Middle frontal gyrus (tissue), 1 donor: ENCODE measurements at regions not wholly inside any gene's neighbourhood (a gene's known extent, or its start where the extent isn't known, plus 50 kb on each side); places are given as distances from the start of the nearest gene placed in this dataset.
"Not testable (repeated sequence)": the region's sequence is repeated elsewhere in the genome, so short reads cannot be mapped to it uniquely, and the experiment has no call there.

Experiments used
- DNase-seq: peaks from one replicate; pipeline ENCODE4 v3.0.0-alpha.2; 2015; ENCODE audit warnings: low spot score; ENCODE audit errors: extremely low spot score

DNA sequence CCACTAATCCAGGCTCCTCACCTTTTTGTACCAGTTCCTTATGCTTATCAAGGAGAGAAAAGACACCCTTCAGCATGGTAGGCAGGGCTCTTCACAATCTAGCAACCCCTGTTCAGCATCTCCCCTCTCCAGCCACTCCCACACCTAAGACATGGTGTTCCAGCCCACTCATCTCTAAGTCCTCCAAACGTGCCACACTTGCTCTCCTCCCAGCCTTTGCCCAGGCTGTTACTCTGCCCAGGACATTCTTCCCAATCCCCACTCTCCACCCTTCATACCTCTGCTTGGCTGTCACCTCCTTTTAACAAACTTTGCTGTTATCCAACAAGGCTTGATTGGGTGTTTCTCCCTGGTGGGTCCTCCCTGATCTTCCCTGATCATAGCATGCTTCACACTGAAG lies 270.6 kb upstream of the CHAC2 start:
- no peak for DNase-seq

- DNase-seq: peak; percentile 46
Observed at GRCh38 chr2:53493210-53493609, 274.4 kb upstream of the CHAC2 start.

DNA sequence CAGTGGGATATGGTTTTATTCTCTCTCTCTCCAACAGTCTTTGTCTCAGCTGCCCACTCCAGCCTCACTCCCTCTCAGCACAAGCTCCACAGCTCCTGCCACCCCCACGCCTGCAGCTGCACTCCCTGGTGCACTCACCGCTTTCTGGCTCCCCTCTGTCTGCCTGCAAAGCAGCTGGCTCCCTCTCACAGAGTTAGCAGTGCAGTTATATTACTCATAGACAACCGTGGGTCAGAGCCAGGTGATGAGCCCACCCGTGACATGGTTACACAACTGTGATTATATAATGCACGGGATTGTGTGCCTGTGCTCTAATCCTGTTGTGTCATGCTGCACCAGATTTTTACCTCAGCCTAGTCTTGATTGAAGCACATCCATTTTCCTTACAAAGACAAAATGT lies 276.9 kb upstream of the CHAC2 start:
- DNase-seq: peak; percentile 58

GRCh38 chr2:53486185-53486899 lies 281.3 kb upstream of the CHAC2 start:
- not testable (repeated sequence) for DNase-seq

DNA sequence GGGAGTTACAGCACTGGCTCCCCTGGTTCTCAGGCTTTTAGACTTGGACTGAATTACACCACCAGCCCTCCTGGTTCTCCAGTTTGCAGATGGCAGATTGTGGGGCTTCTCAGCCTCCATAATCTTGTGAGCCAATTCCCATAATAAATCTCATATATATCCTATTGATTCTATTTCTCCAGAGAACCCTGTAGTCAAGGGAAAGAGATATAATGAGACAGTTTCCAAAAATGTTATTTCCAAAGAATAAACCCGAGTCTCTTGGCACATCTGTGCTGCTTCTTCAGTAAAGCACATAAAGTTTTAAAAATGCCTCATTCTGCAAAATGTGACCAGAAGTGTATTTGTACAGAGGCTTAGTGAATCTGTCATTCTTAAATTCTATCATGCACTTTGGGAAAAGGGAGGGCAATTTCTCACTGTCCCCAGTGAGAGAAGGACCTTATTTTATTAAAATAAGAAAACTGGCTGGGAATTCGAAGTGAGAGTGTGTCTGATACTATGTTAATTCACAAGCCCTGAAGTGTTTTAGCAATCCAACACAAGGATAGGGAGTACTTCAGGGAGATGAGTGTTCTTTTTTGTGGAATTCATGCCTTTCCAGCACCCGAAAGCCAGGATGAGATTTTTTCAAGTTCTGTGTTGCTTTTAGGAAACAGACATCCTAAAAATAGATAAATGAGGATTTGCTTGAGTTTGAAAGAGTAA lies 282.4 kb upstream of the CHAC2 start:
- no peak for DNase-seq

- no peak for DNase-seq
Observed at GRCh38 chr2:53484531-53484930, 283.1 kb upstream of the CHAC2 start.

- DNase-seq: no peak
Observed at GRCh38 chr2:53477517-53477916, 290.1 kb upstream of the CHAC2 start.

GRCh38 chr2:53476834-53477233 lies 290.8 kb upstream of the CHAC2 start:
- DNase-seq: no peak

GRCh38 chr2:53475766-53476165 lies 291.8 kb upstream of the CHAC2 start:
- no peak for DNase-seq

DNA sequence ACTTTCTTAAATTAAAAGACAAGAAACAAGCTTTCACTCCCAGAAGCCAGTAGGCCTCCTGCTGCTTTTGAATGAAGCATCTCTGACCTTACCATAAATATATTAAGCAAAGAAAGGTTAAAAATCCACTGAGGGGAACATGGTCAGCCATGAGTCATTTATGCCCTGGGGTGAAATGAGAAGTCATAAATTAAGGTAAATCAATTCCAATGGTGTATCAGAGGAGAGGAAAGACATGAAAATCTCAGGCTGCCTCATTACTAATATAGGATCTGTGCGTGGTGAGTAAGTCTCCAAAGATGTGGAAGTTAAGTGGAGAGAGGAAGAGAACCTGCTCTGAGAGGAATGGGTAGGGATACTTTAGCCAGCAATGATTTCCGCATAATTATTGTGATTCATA lies 292.3 kb upstream of the CHAC2 start:
- DNase-seq: no peak

DNA sequence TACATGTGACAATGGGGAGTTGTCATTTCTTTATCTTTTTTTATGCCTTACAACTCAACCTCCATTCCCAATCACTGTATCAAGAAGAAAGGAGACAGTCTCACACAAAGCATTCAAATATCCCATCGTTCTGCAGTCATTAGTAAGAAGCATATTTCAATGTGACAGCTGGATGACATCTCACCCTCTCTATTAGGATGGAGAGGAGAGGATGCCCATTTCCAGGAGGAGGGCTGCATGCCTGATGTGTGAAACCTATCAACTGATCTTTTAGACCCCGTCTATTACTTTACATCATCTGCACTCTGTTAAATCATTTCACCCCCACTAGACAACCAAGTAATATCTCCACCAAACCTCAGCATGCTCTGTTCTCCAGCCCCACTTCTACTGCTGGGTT lies 292.7 kb upstream of the CHAC2 start:
- no peak for DNase-seq

- DNase-seq: no peak
Observed at GRCh38 chr2:53473775-53474311, 293.8 kb upstream of the CHAC2 start.

DNA sequence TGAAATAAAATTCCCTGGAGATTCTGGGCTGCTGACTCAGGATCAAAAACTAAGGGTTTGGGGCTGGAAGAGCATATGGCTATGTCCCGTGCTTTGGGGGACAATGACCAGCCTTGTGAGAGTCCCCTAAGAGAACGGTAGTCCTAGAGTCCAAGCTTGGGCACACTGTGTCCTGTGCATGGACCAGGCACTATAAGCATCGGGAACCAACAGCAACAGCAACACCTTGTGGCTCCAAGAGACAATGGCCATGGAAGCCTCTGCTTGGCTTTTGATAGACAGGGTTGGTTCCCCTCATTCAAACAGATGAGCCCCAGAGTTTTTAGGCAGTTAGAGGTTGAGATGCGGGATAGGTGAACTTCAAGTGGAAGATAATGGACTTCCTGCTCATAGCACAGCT lies 294.4 kb upstream of the CHAC2 start:
- no peak for DNase-seq

- DNase-seq: no peak
Observed at GRCh38 chr2:53467467-53468180, 300.0 kb upstream of the CHAC2 start.

DNA sequence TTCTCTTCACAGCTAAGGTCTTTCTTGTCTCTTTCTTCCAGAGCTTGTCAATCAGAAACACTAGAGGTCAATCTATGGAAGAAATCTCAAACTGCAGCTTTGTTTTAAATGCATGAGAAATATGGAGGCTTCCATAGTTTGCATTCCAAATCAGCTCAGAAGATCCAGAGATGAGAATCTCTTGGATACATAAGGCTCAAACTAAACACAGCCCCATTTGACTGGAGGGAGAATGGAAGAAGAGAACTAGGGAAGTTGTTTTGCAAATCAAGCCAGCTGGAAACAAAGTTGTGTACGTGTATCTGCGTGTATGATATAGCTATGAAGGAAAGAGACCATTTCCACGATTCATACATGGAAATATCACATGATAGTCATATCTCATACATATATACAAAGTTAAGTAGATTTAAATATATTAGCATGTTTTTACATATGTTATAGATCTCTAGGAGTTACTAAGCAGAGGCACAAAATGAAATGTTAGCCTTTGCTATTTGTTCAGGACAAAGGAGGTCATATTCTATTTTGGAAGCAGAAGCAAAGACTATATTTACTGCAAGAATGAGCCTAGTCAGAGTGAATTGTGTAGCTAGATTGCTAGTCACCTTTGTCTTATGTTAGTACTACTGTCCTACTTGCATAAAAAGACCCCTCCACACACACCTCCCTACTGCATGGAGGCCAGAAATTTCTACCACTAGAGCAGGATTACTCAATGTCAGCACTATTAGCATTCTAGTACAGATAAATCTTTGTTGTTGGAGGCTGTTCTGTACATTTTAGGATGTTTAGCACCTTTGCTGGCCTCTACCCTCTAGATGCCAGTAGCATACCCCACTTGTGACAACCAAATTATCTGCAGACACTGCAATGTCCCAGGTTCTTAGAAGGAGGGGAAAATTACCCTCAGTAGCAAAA lies 303.5 kb upstream of the CHAC2 start:
- no peak for DNase-seq

DNA sequence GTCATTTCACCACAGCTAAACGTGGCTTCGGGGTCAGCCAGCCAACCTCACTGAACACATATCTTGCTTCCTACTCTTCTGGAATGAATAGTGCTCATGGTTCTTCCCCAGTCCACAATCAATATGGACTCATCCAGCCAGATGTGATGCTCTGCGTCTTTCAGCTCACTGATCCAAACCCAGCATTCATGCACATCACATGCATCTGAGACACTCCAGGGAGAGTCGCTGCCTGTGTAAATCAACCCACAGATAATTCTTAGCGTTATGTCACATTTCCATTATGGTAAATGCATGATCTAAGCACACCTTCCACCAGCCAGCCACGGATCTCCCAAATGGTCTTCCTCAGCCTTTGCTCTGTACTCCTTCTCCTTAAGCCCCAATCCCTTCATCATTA lies 306.7 kb upstream of the CHAC2 start:
- DNase-seq: no peak

- DNase-seq: no peak
Observed at GRCh38 chr2:53460347-53460746, 307.3 kb upstream of the CHAC2 start.

- no peak for DNase-seq
Observed at GRCh38 chr2:53455094-53455493, 312.5 kb upstream of the CHAC2 start.

DNA sequence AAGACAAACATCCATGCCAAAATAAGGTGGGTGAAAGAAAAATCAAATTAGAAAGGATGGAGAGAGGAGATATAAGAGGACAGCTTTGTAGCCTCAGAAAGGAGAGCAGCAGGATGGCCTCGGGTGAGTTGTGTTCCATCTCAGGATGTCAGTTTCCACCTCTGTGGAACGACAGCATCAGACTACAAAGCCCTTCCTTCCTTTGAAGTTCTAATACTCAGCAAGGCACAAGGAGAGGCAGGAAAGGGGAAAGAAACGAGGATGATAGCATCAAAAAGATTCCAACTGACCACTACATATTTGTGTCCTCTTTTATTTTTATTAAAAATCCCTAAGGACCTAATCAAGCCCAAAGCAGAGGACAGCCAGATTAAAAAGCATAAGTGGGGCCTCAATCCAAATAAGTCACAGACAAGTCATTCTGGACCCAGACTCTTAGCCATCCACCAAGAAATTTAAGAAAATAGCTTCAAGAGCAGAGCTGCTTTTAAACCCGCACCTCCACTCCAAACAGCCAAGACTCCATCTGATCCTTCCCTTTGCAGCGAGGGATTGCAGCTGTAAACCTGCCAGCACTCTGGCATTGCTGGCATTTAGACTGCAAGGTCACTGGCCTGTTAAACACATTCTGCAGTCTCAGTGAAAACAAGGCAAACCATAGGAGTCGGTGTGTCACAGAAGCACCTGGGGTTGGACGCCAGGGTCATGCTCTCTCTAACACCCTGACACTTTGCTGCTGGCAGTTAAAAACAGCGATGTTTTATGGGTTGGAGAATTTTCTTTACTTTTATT lies 314.5 kb upstream of the CHAC2 start:
- DNase-seq: no peak

DNA sequence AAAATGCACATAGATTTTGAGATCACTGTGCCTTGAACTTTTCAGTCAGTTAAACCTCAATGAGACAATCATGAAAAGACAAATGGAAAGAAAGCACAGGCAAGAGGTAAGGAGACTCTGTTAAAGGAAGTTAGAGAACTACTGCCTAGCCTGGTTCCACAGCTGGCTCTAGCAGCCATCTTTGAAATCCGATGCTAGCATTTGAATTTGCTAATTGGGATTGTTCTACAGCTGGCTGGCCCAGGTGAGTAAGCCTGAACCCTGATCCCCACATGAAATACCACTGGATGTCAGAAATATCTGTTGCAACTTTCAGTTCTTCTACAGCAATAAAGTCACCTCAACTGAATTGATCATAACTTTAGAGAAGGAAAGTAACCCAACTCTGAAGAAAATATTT lies 315.2 kb upstream of the CHAC2 start:
- DNase-seq: no peak
